D721Med (cell line): ENCODE measurements at regions not wholly inside any gene's neighbourhood (a gene's known extent, or its start where the extent isn't known, plus 50 kb on each side); places are given as distances from the start of the nearest gene placed in this dataset.

ENCODE experiments used
- DNase-seq: peaks from one replicate; pipeline ENCODE4 v3.0.0; 2011; ENCODE audit warnings: low spot score; ENCODE audit not compliant: insufficient read length
- FAIRE-seq: peaks from 2 replicates; lab custom pipeline; 2011; peaks lifted over from hg19 to GRCh38; lab: Jason Lieb, UNC
- CTCF ChIP-seq: IDR thresholded peaks from 2 replicates; pipeline ENCODE4 v1.5.1; 2012; ENCODE audit warnings: mild to moderate bottlenecking, control low read depth; ENCODE audit not compliant: insufficient read depth; ENCODE audit errors: missing control alignments

GRCh38 chr6:6812427-6812826 lies 223.9 kb downstream of the LY86 start:
- TF ChIP-seq CTCF: no peak
- FAIRE-seq: no peak

GRCh38 chr6:6815732-6816131 lies 227.2 kb downstream of the LY86 start:
- FAIRE-seq (no peak), DNase-seq (no peak)
- no peak for TF ChIP-seq CTCF

More at GRCh38 chr6:6812427-6812826, 223.9 kb downstream of the LY86 start:
- DNase-seq: no peak

- no peak for FAIRE-seq
- no peak for TF ChIP-seq CTCF
- DNase-seq: no peak
Observed at GRCh38 chr6:6816716-6817115, 228.2 kb downstream of the LY86 start.

- no peak for DNase-seq
- TF ChIP-seq CTCF: no peak
- FAIRE-seq: no peak
Observed at GRCh38 chr6:6818078-6818639, 229.6 kb downstream of the LY86 start.

- no peak for TF ChIP-seq CTCF
- FAIRE-seq: no peak
- DNase-seq: no peak
Observed at GRCh38 chr6:6820641-6821238, 232.2 kb downstream of the LY86 start.

GRCh38 chr6:6821639-6822261 lies 233.2 kb downstream of the LY86 start:
- TF ChIP-seq CTCF: no peak
- no peak for FAIRE-seq
- DNase-seq: no peak

- FAIRE-seq (no peak), DNase-seq (no peak)
- TF ChIP-seq CTCF: no peak
Observed at GRCh38 chr6:6823030-6823429, 234.5 kb downstream of the LY86 start.
